ENCODE measurements at regions not wholly inside any gene's neighbourhood (a gene's known extent, or its start where the extent isn't known, plus 50 kb on each side); places are given as distances from the start of the nearest gene placed in this dataset.

- TF ChIP-seq CTCF (conservative IDR thresholded peaks at IDR 0.05) (no peak), ZFX (IDR thresholded peaks at IDR 0.05) (no peak)
Observed at GRCh38 chr3:46100812-46101211, 73.5 kb upstream of the XCR1 start.
